ENCODE measurements at regions not wholly inside any gene's neighbourhood (a gene's known extent, or its start where the extent isn't known, plus 50 kb on each side); places are given as distances from the start of the nearest gene placed in this dataset.

GRCh38 chr4:161143375-161143774 is 1020.4 kb downstream of the FSTL5 start:
- no peak for TF ChIP-seq CTCF (IDR thresholded peaks at IDR 0.05; ENCODE audit: borderline replicate concordance, insufficient read depth, low read depth, low read length)
- H3K4me3 ChIP-seq (ENCODE audit: low read depth, low read length): no peak overlapping the region

GRCh38 chr4:161134795-161135194 is 1029.0 kb downstream of the FSTL5 start:
- H3K4me3 ChIP-seq (ENCODE audit: low read depth, low read length): no peak overlapping the region
- no peak for TF ChIP-seq CTCF (IDR thresholded peaks at IDR 0.05; ENCODE audit: borderline replicate concordance, insufficient read depth, low read depth, low read length)

GRCh38 chr4:161133586-161134276 is 1030.1 kb downstream of the FSTL5 start:
- no peak for TF ChIP-seq CTCF (IDR thresholded peaks at IDR 0.05; ENCODE audit: borderline replicate concordance, insufficient read depth, low read depth, low read length)
- H3K4me3 ChIP-seq (ENCODE audit: low read depth, low read length): no peak overlapping the region

GRCh38 chr4:161132715-161133425 is 1030.9 kb downstream of the FSTL5 start:
- H3K4me3 ChIP-seq (ENCODE audit: low read depth, low read length): no peak overlapping the region
- no peak for TF ChIP-seq CTCF (IDR thresholded peaks at IDR 0.05; ENCODE audit: borderline replicate concordance, insufficient read depth, low read depth, low read length)

GRCh38 chr4:161121451-161121850 is 1042.3 kb downstream of the FSTL5 start:
- H3K4me3 ChIP-seq (ENCODE audit: low read depth, low read length): no peak overlapping the region
- TF ChIP-seq CTCF (IDR thresholded peaks at IDR 0.05; ENCODE audit: borderline replicate concordance, insufficient read depth, low read depth, low read length): no peak

- TF ChIP-seq CTCF (IDR thresholded peaks at IDR 0.05; ENCODE audit: borderline replicate concordance, insufficient read depth, low read depth, low read length): no peak
These were observed 1061.9 kb downstream of the FSTL5 start for GRCh38 chr4:161101881-161102280.

GRCh38 chr4:161097821-161098220 is 1066.0 kb downstream of the FSTL5 start:
- TF ChIP-seq CTCF (IDR thresholded peaks at IDR 0.05; ENCODE audit: borderline replicate concordance, insufficient read depth, low read depth, low read length): no peak
- H3K4me3 ChIP-seq (ENCODE audit: low read depth, low read length): no peak overlapping the region

More at GRCh38 chr4:161101881-161102280, 1061.9 kb downstream of the FSTL5 start:
- H3K4me3 ChIP-seq (ENCODE audit: low read depth, low read length): no peak overlapping the region

Data from GM12875 (cell line).